GM23248 (cell line): ENCODE measurements at regions not wholly inside any gene's neighbourhood (a gene's known extent, or its start where the extent isn't known, plus 50 kb on each side); places are given as distances from the start of the nearest gene placed in this dataset.

Experiments
- EZH2 ChIP-seq: fragments of 200-600 bp; sonication (generic); IDR thresholded peaks from 2 replicates; pipeline ENCODE4 v1.6.1; 2018; ENCODE audit warnings: antibody characterized with exemption, mild to moderate bottlenecking; ENCODE audit not compliant: insufficient read depth, poor library complexity, severe bottlenecking
- EZH2phosphoT487 ChIP-seq: fragments of 200-600 bp; sonication (generic); IDR thresholded peaks from 2 replicates; pipeline ENCODE4 v1.6.1; 2018; ENCODE audit warnings: antibody characterized with exemption, moderate library complexity, mild to moderate bottlenecking, low read depth; ENCODE audit not compliant: insufficient read depth

- TF ChIP-seq EZH2: no peak
- no peak for TF ChIP-seq EZH2phosphoT487
Measured at GRCh38 chr12:91316907-91317269, 134.3 kb upstream of the DCN start.
